Lung (tissue), 11 donors: ENCODE measurements at regions not wholly inside any gene's neighbourhood (a gene's known extent, or its start where the extent isn't known, plus 50 kb on each side); places are given as distances from the start of the nearest gene placed in this dataset.

ENCODE experiments used
- ATAC-seq: fragments of 200-7000 bp; cut with Tn5 transposase; one replicate; pipeline ENCODE4 v1.9.1; 2020; ENCODE audit warnings: moderate number of reproducible peaks; ENCODE audit not compliant: insufficient read depth, low FRiP score
- DNase-seq, 3 donors: peaks; one replicate each; pipeline ENCODE4 v3.0.0-alpha.2; 2013 to 2017
- H3K27ac ChIP-seq, 2 donors: one replicate each; pipeline ENCODE4 v1.5.1; 2013; ENCODE audit warnings: mild to moderate bottlenecking in 2 of 2, moderate library complexity in 2 of 2, control low read depth in 1 of 2, inconsistent platforms in 1 of 2, low read depth in 1 of 2, low read length in 1 of 2
- H3K27me3 ChIP-seq, 3 donors: one replicate each; pipeline ENCODE4 v1.5.1; 2013; ENCODE audit warnings: low read length in 2 of 3; ENCODE audit not compliant: control insufficient read depth in 3 of 3, insufficient read depth in 3 of 3
- H3K36me3 ChIP-seq, 4 donors: one replicate each; pipeline ENCODE4 v1.5.1; 2013; ENCODE audit warnings: low read length in 4 of 4, mild to moderate bottlenecking in 1 of 4, moderate library complexity in 1 of 4; ENCODE audit not compliant: control insufficient read depth in 4 of 4, insufficient read depth in 4 of 4
- H3K4me1 ChIP-seq, 5 donors: one replicate each; pipeline ENCODE4 v1.5.1; 2013; ENCODE audit warnings: low read length in 5 of 5, mild to moderate bottlenecking in 2 of 5, moderate library complexity in 1 of 5; ENCODE audit not compliant: control insufficient read depth in 5 of 5, insufficient read depth in 5 of 5
- H3K4me3 ChIP-seq: one replicate; pipeline ENCODE4 v1.5.1; 2013; ENCODE audit warnings: mild to moderate bottlenecking, control low read depth, moderate library complexity
- H3K9ac ChIP-seq, 2 donors: one replicate each; pipeline ENCODE4 v1.5.1; 2013; ENCODE audit warnings: low read length in 2 of 2, control low read depth in 1 of 2; ENCODE audit not compliant: insufficient read depth in 1 of 2
- H3K9me3 ChIP-seq, 4 donors: one replicate each; pipeline ENCODE4 v1.5.1; 2013; ENCODE audit warnings: low read length in 3 of 4, mild to moderate bottlenecking in 1 of 4, moderate library complexity in 1 of 4; ENCODE audit not compliant: control insufficient read depth in 4 of 4, insufficient read depth in 3 of 4
- WGBS, 2 donors: extraction: QIAGEN DNeasy Blood & Tissue Kit; methylation state at CpG; one replicate each; pipeline ENCODE4 v1.1.7; 2013; 5-methylcytosine and 5-hydroxymethylcytosine counted together
- TF ChIP-seq, protein P1 (sequence below): IDR thresholded peaks from 2 replicates; pipeline ENCODE4 v1.5.1; 2012; ENCODE audit warnings: mild to moderate bottlenecking; ENCODE audit errors: control extremely low read depth, extremely low read depth
- donor health status: control.
- donor health status: control.
- donor health status: Bipolar disorder and iron deficiency.
- donor health status: healthy.
- donor health status: DM: yes; HTN: yes; CAD: no.

DNA sequence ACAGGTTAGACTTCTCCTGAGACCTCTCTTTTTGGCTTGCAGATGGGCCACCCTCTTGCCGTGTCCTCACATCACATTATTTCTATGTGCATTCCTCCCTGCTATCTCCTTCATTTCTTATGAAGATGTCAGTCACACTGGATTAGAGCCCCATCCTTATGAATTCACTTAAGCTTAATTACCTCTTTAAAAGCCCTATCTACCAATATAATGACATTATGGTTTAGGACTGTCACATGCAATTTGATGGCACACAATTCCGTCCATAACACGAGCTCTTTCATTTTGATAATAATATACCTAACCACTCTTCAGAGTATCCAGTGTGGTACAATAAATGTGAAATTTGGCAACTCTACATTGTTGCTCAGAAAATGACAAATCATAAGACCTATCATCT lies 1037.3 kb downstream of the DIAPH3 start:
- ATAC-seq (no peak), DNase-seq (no peak)
- H3K27ac ChIP-seq = no peak overlapping the region
- TF ChIP-seq, protein P1, sequence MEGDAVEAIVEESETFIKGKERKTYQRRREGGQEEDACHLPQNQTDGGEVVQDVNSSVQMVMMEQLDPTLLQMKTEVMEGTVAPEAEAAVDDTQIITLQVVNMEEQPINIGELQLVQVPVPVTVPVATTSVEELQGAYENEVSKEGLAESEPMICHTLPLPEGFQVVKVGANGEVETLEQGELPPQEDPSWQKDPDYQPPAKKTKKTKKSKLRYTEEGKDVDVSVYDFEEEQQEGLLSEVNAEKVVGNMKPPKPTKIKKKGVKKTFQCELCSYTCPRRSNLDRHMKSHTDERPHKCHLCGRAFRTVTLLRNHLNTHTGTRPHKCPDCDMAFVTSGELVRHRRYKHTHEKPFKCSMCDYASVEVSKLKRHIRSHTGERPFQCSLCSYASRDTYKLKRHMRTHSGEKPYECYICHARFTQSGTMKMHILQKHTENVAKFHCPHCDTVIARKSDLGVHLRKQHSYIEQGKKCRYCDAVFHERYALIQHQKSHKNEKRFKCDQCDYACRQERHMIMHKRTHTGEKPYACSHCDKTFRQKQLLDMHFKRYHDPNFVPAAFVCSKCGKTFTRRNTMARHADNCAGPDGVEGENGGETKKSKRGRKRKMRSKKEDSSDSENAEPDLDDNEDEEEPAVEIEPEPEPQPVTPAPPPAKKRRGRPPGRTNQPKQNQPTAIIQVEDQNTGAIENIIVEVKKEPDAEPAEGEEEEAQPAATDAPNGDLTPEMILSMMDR = no peak
- H3K4me3 ChIP-seq = no peak overlapping the region
- H3K4me1 ChIP-seq = no peaks in the 10 kb centered on the region
- no peak overlapping the region for H3K9ac ChIP-seq
- WGBS, 2 donors = 85 to 88% methylated on average over 3 of the region's 3 CpGs
- H3K27me3 ChIP-seq = no peaks in the 10 kb centered on the region
- H3K9me3 ChIP-seq = no peaks in the 10 kb centered on the region
- H3K36me3 ChIP-seq = no peaks in the 10 kb centered on the region

DNA sequence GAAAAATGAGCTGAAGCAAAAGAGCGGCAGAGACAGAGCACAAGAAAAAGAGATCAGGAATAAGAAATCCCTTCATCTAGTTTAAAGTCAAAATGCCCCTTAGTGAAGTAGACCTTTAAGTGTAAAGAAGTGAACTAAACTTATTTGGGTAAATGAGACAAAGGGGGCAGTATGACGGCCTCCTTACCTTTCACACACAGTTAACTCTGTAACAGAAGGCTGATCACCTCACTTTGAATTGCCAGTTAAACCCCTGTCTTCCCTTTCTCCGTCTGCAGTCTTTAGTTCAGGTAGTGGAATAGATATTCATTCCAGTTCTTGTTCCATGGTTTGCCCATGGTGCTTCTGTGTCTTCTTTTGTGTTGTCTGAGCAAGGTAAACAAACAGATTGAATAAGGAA lies 1029.8 kb downstream of the DIAPH3 start:
- no peak for DNase-seq
- 86 to 88% methylated on average over 3 of the region's 3 CpGs for WGBS, 2 donors

DNA sequence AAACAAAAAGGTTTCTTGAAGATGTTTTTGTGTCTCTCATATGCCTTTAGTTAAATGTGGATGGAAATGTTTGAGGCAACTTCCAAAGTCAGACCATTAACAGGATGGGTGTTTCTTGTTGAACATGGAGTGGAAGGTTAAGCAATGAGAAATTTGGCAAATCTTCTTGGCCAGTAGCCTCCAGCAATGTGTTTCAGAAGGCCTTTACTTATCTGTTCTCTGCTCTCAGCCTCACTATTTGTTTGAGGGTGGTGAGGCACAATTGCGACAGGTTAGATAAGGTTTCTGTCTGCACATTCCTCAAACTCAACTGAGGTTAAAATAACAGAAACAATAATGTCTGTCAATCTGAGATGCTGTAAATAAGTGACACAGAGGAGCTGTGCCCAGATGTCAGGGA lies 1019.0 kb downstream of the DIAPH3 start:
- DNase-seq (no peak), ATAC-seq (no peak)
- H3K4me3 ChIP-seq = no peak overlapping the region
- H3K27me3 ChIP-seq = no peaks in the 10 kb centered on the region
- H3K36me3 ChIP-seq = no peaks in the 10 kb centered on the region
- H3K27ac ChIP-seq = no peak overlapping the region
- no peak overlapping the region for H3K9ac ChIP-seq
- TF ChIP-seq, protein P1 = no peak
- H3K9me3 ChIP-seq = no peaks in the 10 kb centered on the region
- 60 to 75% methylated on average over 1 of the region's 1 CpG for WGBS, 2 donors
- H3K4me1 ChIP-seq = peaks cover 0 to 6% (median 0%) of the 10 kb centered on the region in 5 donors

More for the DNA sequence above, 1029.8 kb downstream of the DIAPH3 start:
- TF ChIP-seq, protein P1 = no peak
- Histone ChIP-seq H3K9ac (no peak overlapping the region), H3K4me3 (no peak overlapping the region), H3K27ac (no peak overlapping the region), H3K36me3 (no peaks in the 10 kb centered on the region), H3K4me1 (no peaks in the 10 kb centered on the region), H3K9me3 (no peaks in the 10 kb centered on the region), H3K27me3 (no peaks in the 10 kb centered on the region)
- ATAC-seq = no peak

DNA sequence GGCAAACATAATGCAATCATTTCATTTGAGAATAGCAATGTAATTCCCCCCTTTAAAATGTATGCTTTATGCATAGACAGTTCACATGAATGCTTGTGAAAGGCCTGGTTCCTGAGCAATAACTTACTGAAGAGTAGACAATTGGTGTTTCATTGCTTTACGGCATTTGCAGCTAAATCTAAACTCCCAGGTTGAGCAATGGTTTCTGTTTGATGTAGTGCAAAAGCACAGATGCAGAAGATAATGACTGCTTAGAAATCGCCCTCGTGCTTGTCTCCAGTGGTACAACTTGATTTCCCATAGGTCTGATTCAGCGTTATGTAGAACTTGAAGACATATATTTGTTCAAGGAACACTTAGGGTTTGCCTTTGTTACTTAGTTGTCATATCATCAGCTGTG lies 1018.3 kb downstream of the DIAPH3 start:
- Histone ChIP-seq H3K9me3 (no peaks in the 10 kb centered on the region), H3K9ac (no peak overlapping the region), H3K4me1 (peaks cover 0 to 6% (median 0%) of the 10 kb centered on the region in 5 donors), H3K4me3 (no peak overlapping the region), H3K36me3 (no peaks in the 10 kb centered on the region), H3K27me3 (no peaks in the 10 kb centered on the region), H3K27ac (no peak overlapping the region)
- TF ChIP-seq, protein P1 = no peak
- no peak for DNase-seq
- WGBS, 2 donors = 91 to 94% methylated on average over 4 of the region's 4 CpGs
- no peak for ATAC-seq
